Neural cell (in vitro differentiated cells): ENCODE measurements at regions not wholly inside any gene's neighbourhood (a gene's known extent, or its start where the extent isn't known, plus 50 kb on each side); places are given as distances from the start of the nearest gene placed in this dataset.

Experiments used
- H2AFZ ChIP-seq: fragments of 200-600, 300-800 bp; sonication (generic), shearing (Covaris generic); 2 replicates; pipeline ENCODE4 v1.6.0; 2014; ENCODE audit warnings: low read depth, mild to moderate bottlenecking, antibody characterized with exemption, low read length, moderate library complexity
- H3F3A ChIP-seq: fragments of 200-600 bp; shearing (Covaris generic); 2 replicates; pipeline ENCODE4 v1.6.1; 2016; ENCODE audit warnings: mild to moderate bottlenecking, moderate library complexity, mixed read lengths, antibody characterized with exemption, low read length; ENCODE audit not compliant: insufficient read depth, poor library complexity, severe bottlenecking
- H3K27ac ChIP-seq: fragments of 200-600, 300-800 bp; sonication (generic), shearing (Covaris generic); 2 replicates; pipeline ENCODE4 v1.5.1; 2014; ENCODE audit warnings: mild to moderate bottlenecking, low read length, moderate library complexity
- H3K27me3 ChIP-seq: fragments of 300-800, 200-600 bp; sonication (generic), shearing (Covaris generic); 2 replicates; pipeline ENCODE4 v1.6.0; 2014; ENCODE audit warnings: mild to moderate bottlenecking, low read depth, low read length, moderate library complexity; ENCODE audit not compliant: insufficient read depth
- H3K36me3 ChIP-seq: fragments of 300-800, 200-600 bp; sonication (generic), shearing (Covaris generic); 2 replicates; pipeline ENCODE4 v1.5.1; 2014; ENCODE audit warnings: mild to moderate bottlenecking, antibody characterized with exemption, low read length, moderate library complexity; ENCODE audit not compliant: insufficient read depth
- H3K4me2 ChIP-seq: fragments of 300-800, 200-600 bp; sonication (generic), shearing (Covaris generic); 2 replicates; pipeline ENCODE4 v1.6.0; 2014; ENCODE audit warnings: mild to moderate bottlenecking, low read length
- H3K4me3 ChIP-seq: fragments of 300-800, 200-600 bp; sonication (generic), shearing (Covaris generic); 2 replicates; pipeline ENCODE4 v1.5.1; 2014; ENCODE audit warnings: mild to moderate bottlenecking, low read length, moderate library complexity
- H3K79me2 ChIP-seq: fragments of 200-600 bp; shearing (Covaris generic); replicated peaks from 2 replicates; pipeline ENCODE4 v1.6.0; 2014; ENCODE audit warnings: mild to moderate bottlenecking, low read length, moderate library complexity; ENCODE audit not compliant: insufficient read depth
- H3K9ac ChIP-seq: fragments of 300-800, 200-600 bp; sonication (generic), shearing (Covaris generic); 2 replicates; pipeline ENCODE4 v1.6.1; 2016; ENCODE audit warnings: mild to moderate bottlenecking, low read length, mixed read lengths
- H3K9me2 ChIP-seq: fragments of 200-600 bp; shearing (Covaris generic); 2 replicates; pipeline ENCODE4 v1.6.1; 2016; ENCODE audit warnings: mild to moderate bottlenecking, low read length, mixed read lengths; ENCODE audit not compliant: insufficient read depth
- H3K9me3 ChIP-seq: fragments of 200-600, 300-800 bp; sonication (generic), shearing (Covaris generic); 2 replicates; pipeline ENCODE4 v1.6.1; 2016; ENCODE audit warnings: mild to moderate bottlenecking, mixed run types, low read length, moderate library complexity, mixed read lengths
- H4K20me1 ChIP-seq: fragments of 200-600 bp; shearing (Covaris generic); 2 replicates; pipeline ENCODE4 v1.6.1; 2016; ENCODE audit warnings: mild to moderate bottlenecking, mixed run types; ENCODE audit not compliant: insufficient read depth
- EP300 ChIP-seq: fragments of 450-650 bp; conservative IDR thresholded peaks from 2 replicates; pipeline ENCODE4 v1.6.1; 2014; ENCODE audit warnings: antibody characterized with exemption, mild to moderate bottlenecking, moderate library complexity; ENCODE audit not compliant: poor library complexity, severe bottlenecking
- EZH2 ChIP-seq: fragments of 200-600, 300-800 bp; shearing (Covaris generic), sonication (generic); IDR thresholded peaks from 2 replicates; pipeline ENCODE4 v1.6.1; 2014; ENCODE audit warnings: antibody characterized with exemption, low read length, borderline replicate concordance, mild to moderate bottlenecking; ENCODE audit not compliant: insufficient read depth, poor library complexity, severe bottlenecking
- MXI1 ChIP-seq: fragments of 450-650 bp; conservative IDR thresholded peaks from 2 replicates; pipeline ENCODE4 v1.6.1; 2014; ENCODE audit warnings: antibody characterized with exemption, mild to moderate bottlenecking; ENCODE audit not compliant: poor library complexity, severe bottlenecking
- POLR2AphosphoS5 ChIP-seq: IDR thresholded peaks from 2 replicates; pipeline ENCODE4 v1.6.1; 2012
- RAD21 ChIP-seq: fragments of 450-650 bp; conservative IDR thresholded peaks from 2 replicates; pipeline ENCODE4 v1.6.1; 2014; ENCODE audit warnings: antibody characterized with exemption, mild to moderate bottlenecking, moderate library complexity
- SMC3 ChIP-seq: fragments of 450-650 bp; conservative IDR thresholded peaks from 2 replicates; pipeline ENCODE4 v1.6.1; 2014; ENCODE audit warnings: antibody characterized with exemption, mild to moderate bottlenecking, moderate library complexity; ENCODE audit not compliant: poor library complexity
- TAF1 ChIP-seq: IDR thresholded peaks from 2 replicates; pipeline ENCODE4 v1.6.1; 2012; ENCODE audit warnings: low read depth
- TF ChIP-seq, protein P1 (sequence below): IDR thresholded peaks from 2 replicates; pipeline ENCODE4 v1.6.1; 2012; ENCODE audit warnings: borderline replicate concordance
- TF ChIP-seq, protein P2 (sequence below): fragments of 450-650 bp; IDR thresholded peaks from 2 replicates; pipeline ENCODE4 v1.5.1; 2014; ENCODE audit warnings: antibody characterized with exemption, mild to moderate bottlenecking, moderate library complexity; ENCODE audit not compliant: poor library complexity, severe bottlenecking

DNA sequence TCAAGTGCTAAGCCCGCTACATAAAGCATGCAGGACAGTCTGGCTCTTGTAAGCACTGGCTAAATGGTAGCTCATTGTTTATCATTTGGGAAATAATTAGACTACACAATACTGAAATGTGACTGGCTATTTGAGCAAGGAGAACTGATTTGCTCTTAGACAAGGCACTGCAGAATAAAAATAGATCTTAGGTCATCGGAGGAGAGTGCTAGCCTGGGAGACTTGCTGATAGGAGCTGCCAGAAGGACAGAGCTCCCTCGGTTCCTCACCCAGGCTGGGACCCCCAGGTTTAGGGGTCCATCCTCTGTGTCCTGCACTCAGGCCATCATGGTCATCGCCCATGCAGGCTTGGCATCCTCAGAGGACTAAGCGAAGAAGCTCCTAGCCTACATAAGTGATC lies 184.4 kb upstream of the NCAM1 start:
- H3K9ac ChIP-seq, result no peak overlapping the region
- H3K27ac ChIP-seq, result no peak overlapping the region
- H4K20me1 ChIP-seq, result no peaks in the 10 kb centered on the region
- H3K79me2 ChIP-seq, result no peaks in the 10 kb centered on the region
- TF ChIP-seq RAD21 (no peak), SMC3 (no peak), TAF1 (no peak), EZH2 (no peak), POLR2AphosphoS5 (no peak), MXI1 (no peak), EP300 (no peak)
- TF ChIP-seq, protein P1, sequence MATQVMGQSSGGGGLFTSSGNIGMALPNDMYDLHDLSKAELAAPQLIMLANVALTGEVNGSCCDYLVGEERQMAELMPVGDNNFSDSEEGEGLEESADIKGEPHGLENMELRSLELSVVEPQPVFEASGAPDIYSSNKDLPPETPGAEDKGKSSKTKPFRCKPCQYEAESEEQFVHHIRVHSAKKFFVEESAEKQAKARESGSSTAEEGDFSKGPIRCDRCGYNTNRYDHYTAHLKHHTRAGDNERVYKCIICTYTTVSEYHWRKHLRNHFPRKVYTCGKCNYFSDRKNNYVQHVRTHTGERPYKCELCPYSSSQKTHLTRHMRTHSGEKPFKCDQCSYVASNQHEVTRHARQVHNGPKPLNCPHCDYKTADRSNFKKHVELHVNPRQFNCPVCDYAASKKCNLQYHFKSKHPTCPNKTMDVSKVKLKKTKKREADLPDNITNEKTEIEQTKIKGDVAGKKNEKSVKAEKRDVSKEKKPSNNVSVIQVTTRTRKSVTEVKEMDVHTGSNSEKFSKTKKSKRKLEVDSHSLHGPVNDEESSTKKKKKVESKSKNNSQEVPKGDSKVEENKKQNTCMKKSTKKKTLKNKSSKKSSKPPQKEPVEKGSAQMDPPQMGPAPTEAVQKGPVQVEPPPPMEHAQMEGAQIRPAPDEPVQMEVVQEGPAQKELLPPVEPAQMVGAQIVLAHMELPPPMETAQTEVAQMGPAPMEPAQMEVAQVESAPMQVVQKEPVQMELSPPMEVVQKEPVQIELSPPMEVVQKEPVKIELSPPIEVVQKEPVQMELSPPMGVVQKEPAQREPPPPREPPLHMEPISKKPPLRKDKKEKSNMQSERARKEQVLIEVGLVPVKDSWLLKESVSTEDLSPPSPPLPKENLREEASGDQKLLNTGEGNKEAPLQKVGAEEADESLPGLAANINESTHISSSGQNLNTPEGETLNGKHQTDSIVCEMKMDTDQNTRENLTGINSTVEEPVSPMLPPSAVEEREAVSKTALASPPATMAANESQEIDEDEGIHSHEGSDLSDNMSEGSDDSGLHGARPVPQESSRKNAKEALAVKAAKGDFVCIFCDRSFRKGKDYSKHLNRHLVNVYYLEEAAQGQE, result no peak
- TF ChIP-seq, protein P2, sequence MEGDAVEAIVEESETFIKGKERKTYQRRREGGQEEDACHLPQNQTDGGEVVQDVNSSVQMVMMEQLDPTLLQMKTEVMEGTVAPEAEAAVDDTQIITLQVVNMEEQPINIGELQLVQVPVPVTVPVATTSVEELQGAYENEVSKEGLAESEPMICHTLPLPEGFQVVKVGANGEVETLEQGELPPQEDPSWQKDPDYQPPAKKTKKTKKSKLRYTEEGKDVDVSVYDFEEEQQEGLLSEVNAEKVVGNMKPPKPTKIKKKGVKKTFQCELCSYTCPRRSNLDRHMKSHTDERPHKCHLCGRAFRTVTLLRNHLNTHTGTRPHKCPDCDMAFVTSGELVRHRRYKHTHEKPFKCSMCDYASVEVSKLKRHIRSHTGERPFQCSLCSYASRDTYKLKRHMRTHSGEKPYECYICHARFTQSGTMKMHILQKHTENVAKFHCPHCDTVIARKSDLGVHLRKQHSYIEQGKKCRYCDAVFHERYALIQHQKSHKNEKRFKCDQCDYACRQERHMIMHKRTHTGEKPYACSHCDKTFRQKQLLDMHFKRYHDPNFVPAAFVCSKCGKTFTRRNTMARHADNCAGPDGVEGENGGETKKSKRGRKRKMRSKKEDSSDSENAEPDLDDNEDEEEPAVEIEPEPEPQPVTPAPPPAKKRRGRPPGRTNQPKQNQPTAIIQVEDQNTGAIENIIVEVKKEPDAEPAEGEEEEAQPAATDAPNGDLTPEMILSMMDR, result no peak
- H3K27me3 ChIP-seq, result no peaks in the 10 kb centered on the region
- H3F3A ChIP-seq, result no peaks in the 10 kb centered on the region
- H2AFZ ChIP-seq, result no peak overlapping the region
- H3K9me2 ChIP-seq, result no peaks in the 10 kb centered on the region
- no peak overlapping the region for H3K4me3 ChIP-seq
- H3K4me2 ChIP-seq, result no peak overlapping the region
- H3K36me3 ChIP-seq, result no peaks in the 10 kb centered on the region
- no peaks in the 10 kb centered on the region for H3K9me3 ChIP-seq

DNA sequence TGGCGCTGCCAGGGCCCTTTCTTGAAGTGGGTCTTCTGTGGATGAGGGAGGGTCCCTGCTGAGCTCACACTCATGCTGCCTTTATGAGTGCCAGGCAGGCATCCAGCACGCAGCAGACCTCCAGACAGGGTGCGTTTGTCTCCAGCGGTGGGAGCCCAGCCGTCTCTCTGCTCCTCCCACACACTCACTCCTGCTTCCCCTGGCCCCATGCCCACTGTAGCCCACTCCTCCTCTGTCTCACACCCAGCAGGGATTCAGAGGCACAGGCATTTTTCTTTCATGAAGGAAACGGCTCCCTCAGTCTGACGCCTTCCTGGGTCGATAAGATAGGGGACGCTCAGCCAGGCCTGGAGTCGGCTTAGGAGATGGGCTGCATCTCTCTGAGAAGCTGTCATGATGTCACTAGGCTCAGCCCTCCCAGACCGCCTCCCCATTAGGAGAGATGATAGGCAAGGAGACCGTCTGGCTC lies 183.9 kb upstream of the NCAM1 start:
- Histone ChIP-seq H3K36me3 (no peaks in the 10 kb centered on the region), H3K9ac (no peak overlapping the region), H3K4me3 (no peak overlapping the region), H3K4me2 (no peak overlapping the region), H3K9me3 (no peaks in the 10 kb centered on the region), H3K27ac (no peak overlapping the region), H3K9me2 (no peaks in the 10 kb centered on the region), H3F3A (no peaks in the 10 kb centered on the region), H3K79me2 (no peaks in the 10 kb centered on the region), H4K20me1 (no peaks in the 10 kb centered on the region), H2AFZ (no peak overlapping the region), H3K27me3 (no peaks in the 10 kb centered on the region)
- TF ChIP-seq TAF1 (no peak), RAD21 (no peak), EP300 (no peak), SMC3 (no peak), MXI1 (no peak), POLR2AphosphoS5 (no peak), EZH2 (no peak)
- TF ChIP-seq, protein P2, result no peak
- TF ChIP-seq, protein P1, result no peak
